ENCODE measurements at regions not wholly inside any gene's neighbourhood (a gene's known extent, or its start where the extent isn't known, plus 50 kb on each side); places are given as distances from the start of the nearest gene placed in this dataset.
A peak's percentile ranks its signal among the peaks of the same experiment; 100 is the strongest.

DNA sequence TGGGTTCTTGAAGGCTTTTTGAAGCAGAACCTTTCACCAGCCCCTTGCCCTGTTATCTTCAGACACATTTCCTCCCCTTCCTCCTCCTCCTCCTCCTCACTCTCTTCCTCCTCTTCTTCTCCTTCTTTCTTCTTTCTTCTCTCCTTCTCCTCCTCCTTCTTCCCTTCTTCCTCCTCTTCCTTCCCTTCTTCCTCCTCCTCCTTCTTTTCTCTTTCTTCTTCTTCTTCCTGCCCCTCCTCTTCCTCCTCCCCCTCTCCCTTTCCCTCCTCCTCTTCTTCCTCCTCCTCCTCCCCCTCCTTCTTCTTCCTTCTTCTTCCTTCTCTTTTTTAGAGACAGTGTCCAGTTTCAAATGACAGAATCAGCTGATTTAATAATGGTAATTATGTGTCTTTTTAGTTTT is 226.0 kb downstream of the DKK2 start:
- no peak for DNase-seq
- Histone ChIP-seq H3K4me3 (no peak overlapping the region), H3K27me3 (ENCODE audit: low read depth) (no peaks in the 10 kb centered on the region), H3K27ac (replicated peaks) (no peak overlapping the region), H3K36me3 (no peaks in the 10 kb centered on the region), H3K9me3 (replicated peaks) (no peaks in the 10 kb centered on the region), H3K4me1 (no peaks in the 10 kb centered on the region)
- TF ChIP-seq, protein P1, sequence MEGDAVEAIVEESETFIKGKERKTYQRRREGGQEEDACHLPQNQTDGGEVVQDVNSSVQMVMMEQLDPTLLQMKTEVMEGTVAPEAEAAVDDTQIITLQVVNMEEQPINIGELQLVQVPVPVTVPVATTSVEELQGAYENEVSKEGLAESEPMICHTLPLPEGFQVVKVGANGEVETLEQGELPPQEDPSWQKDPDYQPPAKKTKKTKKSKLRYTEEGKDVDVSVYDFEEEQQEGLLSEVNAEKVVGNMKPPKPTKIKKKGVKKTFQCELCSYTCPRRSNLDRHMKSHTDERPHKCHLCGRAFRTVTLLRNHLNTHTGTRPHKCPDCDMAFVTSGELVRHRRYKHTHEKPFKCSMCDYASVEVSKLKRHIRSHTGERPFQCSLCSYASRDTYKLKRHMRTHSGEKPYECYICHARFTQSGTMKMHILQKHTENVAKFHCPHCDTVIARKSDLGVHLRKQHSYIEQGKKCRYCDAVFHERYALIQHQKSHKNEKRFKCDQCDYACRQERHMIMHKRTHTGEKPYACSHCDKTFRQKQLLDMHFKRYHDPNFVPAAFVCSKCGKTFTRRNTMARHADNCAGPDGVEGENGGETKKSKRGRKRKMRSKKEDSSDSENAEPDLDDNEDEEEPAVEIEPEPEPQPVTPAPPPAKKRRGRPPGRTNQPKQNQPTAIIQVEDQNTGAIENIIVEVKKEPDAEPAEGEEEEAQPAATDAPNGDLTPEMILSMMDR (IDR thresholded peaks at IDR 0.05; ENCODE audit: borderline replicate concordance) = no peak
- intact Hi-C loops (cut with micrococcal nuclease) = no loop called here

DNA sequence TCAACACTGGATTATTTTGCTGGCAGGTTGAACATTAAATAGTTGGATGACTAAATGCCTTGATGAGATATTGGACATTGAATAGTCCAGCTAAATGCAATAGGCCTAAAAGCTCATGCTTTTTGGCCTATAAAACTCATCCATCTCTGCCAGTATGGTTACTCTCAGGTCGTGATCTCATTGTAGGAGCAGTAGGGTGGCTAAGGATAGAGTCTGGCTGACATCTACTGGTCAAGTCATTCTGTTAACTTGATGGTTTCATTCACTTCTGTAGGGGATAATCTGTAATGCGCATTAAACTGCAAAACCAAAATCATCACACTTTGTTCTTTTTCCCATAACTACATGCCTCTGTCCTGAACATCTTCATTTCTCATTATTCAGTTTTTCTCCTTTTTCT is 227.0 kb downstream of the DKK2 start:
- intact Hi-C loops (cut with micrococcal nuclease) = no loop called here
- Histone ChIP-seq H3K9me3 (replicated peaks) (no peaks in the 10 kb centered on the region), H3K36me3 (no peaks in the 10 kb centered on the region), H3K27ac (replicated peaks) (no peak overlapping the region), H3K4me3 (no peak overlapping the region), H3K4me1 (no peaks in the 10 kb centered on the region), H3K27me3 (ENCODE audit: low read depth) (no peaks in the 10 kb centered on the region)
- DNase-seq = no peak
- TF ChIP-seq, protein P1 (IDR thresholded peaks at IDR 0.05; ENCODE audit: borderline replicate concordance) = peak; percentile 34

DNA sequence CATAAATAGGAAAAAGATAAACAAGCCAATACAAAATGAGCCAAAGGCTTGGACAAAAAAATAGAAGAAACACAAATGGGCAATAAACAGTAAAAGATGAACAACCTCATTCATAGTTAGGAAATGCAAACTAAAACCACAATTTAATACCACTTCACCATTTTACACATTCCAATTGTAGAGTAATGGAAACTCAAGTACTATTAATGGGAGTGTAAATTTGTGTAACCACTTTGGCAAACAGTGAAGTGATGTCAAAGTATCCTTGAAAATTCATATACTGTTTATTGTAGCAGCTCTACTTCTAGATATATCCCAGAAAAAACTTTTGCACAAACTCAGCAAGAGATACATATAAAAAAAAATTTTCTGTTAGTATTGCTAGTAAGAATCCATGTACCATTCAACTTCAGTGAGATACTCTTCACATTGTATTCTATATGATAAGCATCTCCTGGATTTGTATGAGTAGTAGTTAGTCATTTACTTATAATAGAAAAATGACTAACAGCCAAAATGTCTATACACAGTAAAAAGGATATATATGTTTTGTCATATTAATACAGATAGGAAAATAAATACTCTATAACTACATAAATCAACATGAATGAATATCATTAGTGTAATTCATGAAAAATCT is 229.8 kb downstream of the DKK2 start:
- no peak overlapping the region for H3K4me3 ChIP-seq
- no peaks in the 10 kb centered on the region for H3K9me3 ChIP-seq (replicated peaks)
- no peak for DNase-seq
- intact Hi-C loops (cut with micrococcal nuclease) = no loop called here
- no peaks in the 10 kb centered on the region for H3K4me1 ChIP-seq
- TF ChIP-seq, protein P1 (IDR thresholded peaks at IDR 0.05; ENCODE audit: borderline replicate concordance) = no peak
- no peaks in the 10 kb centered on the region for H3K27me3 ChIP-seq (ENCODE audit: low read depth)
- no peaks in the 10 kb centered on the region for H3K36me3 ChIP-seq
- no peak overlapping the region for H3K27ac ChIP-seq (replicated peaks)

DNA sequence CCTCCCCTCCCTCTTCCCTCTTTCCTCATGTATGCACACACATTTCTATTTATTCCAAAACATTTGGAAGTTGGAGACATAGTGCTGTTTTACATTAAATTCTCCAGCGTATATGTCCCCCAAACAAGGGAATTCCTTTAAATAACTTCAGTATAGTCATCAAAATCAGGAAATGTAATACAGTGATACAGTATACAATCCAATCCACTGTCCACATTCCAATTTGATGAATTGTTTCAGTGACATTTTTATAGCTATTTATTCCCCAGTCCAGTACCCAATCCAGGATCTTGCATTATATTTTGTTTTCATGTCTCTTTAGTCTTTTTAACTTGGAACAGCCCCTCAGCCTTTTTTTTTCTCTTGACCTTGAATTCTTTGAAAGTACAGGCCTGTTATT is 233.0 kb downstream of the DKK2 start:
- H3K36me3 ChIP-seq = no peaks in the 10 kb centered on the region
- H3K27ac ChIP-seq (replicated peaks) = no peak overlapping the region
- H3K27me3 ChIP-seq (ENCODE audit: low read depth) = no peaks in the 10 kb centered on the region
- TF ChIP-seq, protein P1 (IDR thresholded peaks at IDR 0.05; ENCODE audit: borderline replicate concordance) = no peak
- DNase-seq = no peak
- intact Hi-C loops (cut with micrococcal nuclease) = no loop called here
- H3K9me3 ChIP-seq (replicated peaks) = no peaks in the 10 kb centered on the region
- H3K4me3 ChIP-seq = no peak overlapping the region
- H3K4me1 ChIP-seq = no peaks in the 10 kb centered on the region

DNA sequence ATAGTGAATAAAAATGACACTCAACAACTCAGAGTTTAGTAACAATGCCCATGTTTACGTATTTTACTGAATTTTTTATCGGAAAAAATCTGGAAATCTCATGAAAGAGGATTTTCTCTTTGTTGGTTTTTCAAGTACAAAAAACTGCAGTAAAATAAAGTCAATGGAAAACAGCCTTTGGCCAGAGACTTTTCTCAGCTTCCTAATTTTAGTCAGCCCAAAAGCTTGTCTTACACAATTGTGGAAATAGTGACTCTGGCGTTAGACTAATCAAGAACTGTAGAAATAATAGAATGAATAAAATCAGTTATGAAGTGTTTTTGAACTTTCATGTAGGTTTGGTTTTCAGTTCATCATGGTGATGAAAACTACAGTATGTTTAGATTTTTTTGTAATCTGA is 234.7 kb downstream of the DKK2 start:
- TF ChIP-seq, protein P1 (IDR thresholded peaks at IDR 0.05; ENCODE audit: borderline replicate concordance) = no peak
- intact Hi-C loops (cut with micrococcal nuclease) = no loop called here

More for the DNA sequence above, 234.7 kb downstream of the DKK2 start:
- Histone ChIP-seq H3K4me3 (no peak overlapping the region), H3K27me3 (ENCODE audit: low read depth) (no peaks in the 10 kb centered on the region), H3K27ac (replicated peaks) (no peak overlapping the region), H3K9me3 (replicated peaks) (no peaks in the 10 kb centered on the region), H3K4me1 (no peaks in the 10 kb centered on the region), H3K36me3 (no peaks in the 10 kb centered on the region)
- no peak for DNase-seq
